HCT116 (cell line): ENCODE measurements at regions not wholly inside any gene's neighbourhood (a gene's known extent, or its start where the extent isn't known, plus 50 kb on each side); places are given as distances from the start of the nearest gene placed in this dataset.

Source experiments
- ATAC-seq: fragments of 200-7000 bp; cut with Tn5 transposase; 2 replicates; pipeline ENCODE4 v1.9.1; 2020; ENCODE audit warnings: mild to moderate bottlenecking, moderate library complexity
- BruUV-seq: library from RNA; stranded (reverse); fragments of 400-500 nt; replicated peaks from 2 replicates; lab custom pipeline; 2021; lab: Mats Ljungman, UMichigan
- CTCF ChIA-PET: fragments of 300-600 bp; sonication (Branson Sonifier 250); formaldehyde crosslinking; loops from one replicate; lab custom pipeline; 2021; ENCODE audit warnings: antibody characterized with exemption; lab: Charles Lee
- POLR2A ChIA-PET: fragments of 300-600, 350-600 bp; sonication (Branson Sonifier 250); formaldehyde crosslinking; loops from one replicate; lab custom pipeline; 2021; ENCODE audit warnings: antibody characterized with exemption; lab: Charles Lee
- RAD21 ChIA-PET, 2 experiments: fragments of 300-600 bp; sonication (Branson Sonifier 250); formaldehyde crosslinking; loops; one replicate each; lab custom pipeline; 2023; ENCODE audit warnings: low total read pairs in 2 of 2; ENCODE audit not compliant: uncharacterized antibody in 2 of 2, unreplicated experiment in 2 of 2, low non-redundant PET in 1 of 2; lab: Charles Lee
- DNase-seq: peaks from one replicate; pipeline ENCODE4 v3.0.0-alpha.2; 2010; ENCODE audit warnings: low read depth, low spot score
- H2AFZ ChIP-seq: fragments of 200-600 bp; shearing (Covaris generic), sonication (generic); 2 replicates; pipeline ENCODE4 v1.6.1; 2017; ENCODE audit warnings: low read depth, mixed run types, mixed read lengths, antibody characterized with exemption, low read length; ENCODE audit not compliant: poor library complexity, severe bottlenecking
- H3K27ac ChIP-seq: 2 replicates; pipeline ENCODE4 v1.5.1; 2012; ENCODE audit warnings: low read depth, low read length
- H3K27me3 ChIP-seq: fragments of 200-600 bp; sonication (generic); 2 replicates; pipeline ENCODE4 v1.6.1; 2016; ENCODE audit warnings: mixed run types, low read length, mixed read lengths; ENCODE audit not compliant: insufficient read depth
- H3K36me3 ChIP-seq, 2 experiments: fragments of 200-500 bp in 1 of 2; fragments of 200-600 bp in 1 of 2; sonication (Bioruptor generic) in 1 of 2; sonication (generic) in 1 of 2; 2 replicates each; pipeline versions ENCODE4 v1.5.1 to v1.6.1; 2014 to 2016; ENCODE audit warnings: low read length in 2 of 2, inconsistent platforms in 1 of 2, mixed read lengths in 1 of 2, mixed run types in 1 of 2; ENCODE audit not compliant: insufficient read depth in 2 of 2, control insufficient read depth in 1 of 2
- H3K4me1 ChIP-seq, 2 experiments: fragments of 200-600 bp in 1 of 2; sonication (generic) in 1 of 2; 2 replicates each; pipeline versions ENCODE4 v1.5.1 to v1.6.1; 2012 to 2017; ENCODE audit warnings: low read length in 2 of 2, inconsistent platforms in 1 of 2, mild to moderate bottlenecking in 1 of 2, mixed read lengths in 1 of 2, mixed run types in 1 of 2, moderate library complexity in 1 of 2; ENCODE audit not compliant: insufficient read depth in 2 of 2, control insufficient read depth in 1 of 2
- H3K4me2 ChIP-seq: fragments of 200-600 bp; sonication (generic); 2 replicates; pipeline ENCODE4 v1.6.1; 2017; ENCODE audit warnings: mixed run types, low read length, mixed read lengths
- H3K4me3 ChIP-seq, 2 experiments: fragments of 200-600 bp in 1 of 2; sonication (generic) in 1 of 2; replicated peaks in 1 of 2; 2 replicates each; pipeline ENCODE4 v1.5.1; 2011 to 2016; ENCODE audit warnings: low read length in 2 of 2, control low read depth in 1 of 2, low read depth in 1 of 2, mild to moderate bottlenecking in 1 of 2, mixed read lengths in 1 of 2, mixed run types in 1 of 2
- H3K79me2 ChIP-seq: fragments of 200-600 bp; sonication (generic); 2 replicates; pipeline ENCODE4 v1.6.1; 2017; ENCODE audit warnings: mild to moderate bottlenecking, mixed run types, low read length, moderate library complexity, mixed read lengths; ENCODE audit not compliant: insufficient read depth
- H3K9ac ChIP-seq: fragments of 200-600 bp; sonication (generic); 2 replicates; pipeline ENCODE4 v1.6.1; 2016; ENCODE audit warnings: low read length, mixed read lengths
- H3K9me2 ChIP-seq: fragments of 200-600 bp; sonication (generic), shearing (Covaris generic); 2 replicates; pipeline ENCODE4 v1.6.1; 2017; ENCODE audit warnings: mixed run types, mild to moderate bottlenecking, moderate library complexity; ENCODE audit not compliant: insufficient read depth
- H3K9me3 ChIP-seq, 2 experiments: fragments of 200-500 bp in 1 of 2; fragments of 200-600 bp in 1 of 2; sonication (Bioruptor generic) in 1 of 2; sonication (generic) in 1 of 2; 2 replicates each; pipeline ENCODE4 v1.6.1; 2014 to 2017; ENCODE audit warnings: low read length in 2 of 2, mixed read lengths in 2 of 2, inconsistent platforms in 1 of 2, low read depth in 1 of 2, mild to moderate bottlenecking in 1 of 2, mixed run types in 1 of 2, moderate library complexity in 1 of 2; ENCODE audit not compliant: control insufficient read depth in 1 of 2, insufficient read depth in 1 of 2
- H4K20me1 ChIP-seq: fragments of 200-600 bp; sonication (generic), shearing (Covaris generic); 2 replicates; pipeline ENCODE4 v1.6.1; 2017; ENCODE audit warnings: mixed run types, mild to moderate bottlenecking, moderate library complexity; ENCODE audit not compliant: insufficient read depth
- CEBPB ChIP-seq: IDR thresholded peaks from 2 replicates; pipeline ENCODE4 v1.6.1; 2012; ENCODE audit warnings: low read depth
- EGR1 ChIP-seq: IDR thresholded peaks from 2 replicates; pipeline ENCODE4 v1.6.1; 2012; ENCODE audit warnings: low read depth
- ELF1 ChIP-seq: IDR thresholded peaks from 2 replicates; pipeline ENCODE4 v1.6.1; 2012; ENCODE audit warnings: low read depth, borderline replicate concordance
- EZH2 ChIP-seq: fragments of 200-600 bp; sonication (generic); IDR thresholded peaks from 2 replicates; pipeline ENCODE4 v1.6.1; 2017; ENCODE audit warnings: antibody characterized with exemption, mixed run types
- EZH2phosphoT487 ChIP-seq: fragments of 200-600 bp; IDR thresholded peaks from 2 replicates; pipeline ENCODE4 v1.6.1; 2018; ENCODE audit warnings: antibody characterized with exemption, borderline replicate concordance
- POLR2A ChIP-seq: IDR thresholded peaks from 2 replicates; pipeline ENCODE4 v1.7.0; 2011; ENCODE audit warnings: borderline replicate concordance; ENCODE audit not compliant: insufficient read depth, insufficient read length; ENCODE audit errors: extremely low read depth
- POLR2AphosphoS5 ChIP-seq: IDR thresholded peaks from 2 replicates; pipeline ENCODE4 v1.6.1; 2011; ENCODE audit warnings: mild to moderate bottlenecking, low read depth, low read length, moderate library complexity
- SIN3A ChIP-seq: IDR thresholded peaks from 2 replicates; pipeline ENCODE4 v1.6.1; 2012; ENCODE audit warnings: low read depth
- SP1 ChIP-seq: IDR thresholded peaks from 2 replicates; pipeline ENCODE4 v1.6.1; 2012; ENCODE audit warnings: low read depth
- SRF ChIP-seq: IDR thresholded peaks from 2 replicates; pipeline ENCODE4 v1.6.1; 2012; ENCODE audit warnings: low read depth
- TCF7L2 ChIP-seq: IDR thresholded peaks from 2 replicates; pipeline ENCODE4 v1.7.0; 2011; ENCODE audit warnings: borderline replicate concordance, inconsistent platforms; ENCODE audit not compliant: insufficient read depth, insufficient read length; ENCODE audit errors: extremely low read depth
- YY1 ChIP-seq: IDR thresholded peaks from 2 replicates; pipeline ENCODE4 v1.6.1; 2011; ENCODE audit warnings: low read length, low read depth, moderate library complexity, mild to moderate bottlenecking; ENCODE audit not compliant: insufficient replicate concordance; ENCODE audit errors: extremely low read depth
- ZFX ChIP-seq: fragments of 450-650 bp; IDR thresholded peaks from 2 replicates; pipeline ENCODE4 v1.6.1; 2017
- intact Hi-C: fragments of 100-400 bp; cut with micrococcal nuclease; formaldehyde crosslinking; loops from 2 replicates; pipeline ENCODE4 v1.10.0; 2022
- TF ChIP-seq, protein P1 (sequence below): IDR thresholded peaks from 2 replicates; pipeline ENCODE4 v1.6.1; 2012; ENCODE audit warnings: low read depth
- TF ChIP-seq, protein P2 (sequence below): IDR thresholded peaks from 2 replicates; pipeline ENCODE4 v1.6.1; 2012
- TF ChIP-seq, protein P3 (sequence below): IDR thresholded peaks from 2 replicates; pipeline ENCODE4 v1.6.1; 2012
- TF ChIP-seq, protein P4 (sequence below), 3 experiments: fragments of 200-600 bp in 1 of 3; sonication (generic) in 1 of 3; IDR thresholded peaks in 2 of 3; conservative IDR thresholded peaks in 1 of 3; 2 replicates each; pipeline ENCODE4 v1.5.1; 2012 to 2017; ENCODE audit warnings: low read depth in 2 of 3, low read length in 2 of 3, antibody characterized with exemption in 1 of 3, borderline replicate concordance in 1 of 3, control low read depth in 1 of 3, mild to moderate bottlenecking in 1 of 3, mixed read lengths in 1 of 3, mixed run types in 1 of 3, moderate library complexity in 1 of 3; ENCODE audit not compliant: insufficient read depth in 1 of 3

DNA sequence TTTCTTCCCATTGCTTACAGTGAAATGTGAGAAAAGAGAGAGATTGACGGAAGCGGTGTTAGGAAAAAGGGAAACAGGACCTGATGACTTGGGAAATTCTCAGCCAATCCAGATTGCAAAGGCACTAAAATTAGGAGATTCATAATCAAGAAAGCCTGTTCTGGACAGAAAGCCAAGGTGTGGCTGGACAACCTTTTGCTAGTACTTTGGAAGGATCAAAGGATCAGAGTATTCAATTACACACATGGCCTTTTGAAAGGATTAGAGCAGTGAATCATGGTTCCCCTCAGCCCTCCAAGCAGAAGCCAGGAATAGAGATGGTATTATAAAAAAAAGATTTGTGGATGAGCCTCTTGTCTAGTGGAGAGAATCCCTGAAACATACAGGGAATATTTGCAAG lies 669.8 kb upstream of the ADAMTS5 start:
- H3K4me1 ChIP-seq: no peaks in the 10 kb centered on the region
- intact Hi-C loops: no loop called here
- H3K4me2 ChIP-seq: no peak overlapping the region
- H3K27me3 ChIP-seq: no peaks in the 10 kb centered on the region
- RAD21 ChIA-PET: no interaction called here
- BruUV-seq: no TSS peak
- peaks cover 12 to 37% of the 10 kb centered on the region in 2 experiments for H3K9me3 ChIP-seq
- H3K4me3 ChIP-seq: no peak overlapping the region
- H3K79me2 ChIP-seq: no peaks in the 10 kb centered on the region
- CTCF ChIA-PET: no interaction called here
- ATAC-seq (no peak), DNase-seq (no peak)
- H3K9me2 ChIP-seq: no peaks in the 10 kb centered on the region
- no peak overlapping the region for H3K27ac ChIP-seq
- no peaks in the 10 kb centered on the region for H3K36me3 ChIP-seq
- POLR2A ChIA-PET: no interaction called here
- no peak overlapping the region for H3K9ac ChIP-seq
- H2AFZ ChIP-seq: no peak overlapping the region
- no peaks in the 10 kb centered on the region for H4K20me1 ChIP-seq
- no peak for TF ChIP-seq EZH2phosphoT487

DNA sequence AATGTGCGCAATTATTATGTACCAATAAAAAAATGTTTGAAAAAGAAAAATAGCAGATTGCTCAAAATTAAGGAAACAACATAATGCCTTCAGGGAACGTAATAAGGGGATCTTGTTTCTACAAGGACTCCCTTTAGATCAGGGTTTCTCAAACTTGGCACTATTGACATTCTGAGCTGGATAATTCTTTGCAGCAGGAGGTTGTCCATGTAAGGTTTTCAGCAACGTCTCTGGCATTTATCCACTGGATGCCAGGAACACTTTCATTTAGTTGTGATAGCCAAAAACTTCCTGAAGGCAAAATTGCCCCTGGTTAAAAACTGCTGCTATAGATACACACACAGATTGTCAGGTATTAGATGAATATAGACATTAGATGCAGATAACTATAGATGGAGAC lies 666.7 kb upstream of the ADAMTS5 start:
- peaks cover 13 to 39% of the 10 kb centered on the region in 2 experiments for H3K9me3 ChIP-seq
- no peaks in the 10 kb centered on the region for H3K4me1 ChIP-seq
- BruUV-seq: no TSS peak
- DNase-seq (no peak), ATAC-seq (no peak)
- no peaks in the 10 kb centered on the region for H3K9me2 ChIP-seq
- no peak overlapping the region for H2AFZ ChIP-seq
- H4K20me1 ChIP-seq: no peaks in the 10 kb centered on the region
- intact Hi-C loops: no loop called here
- H3K27me3 ChIP-seq: no peaks in the 10 kb centered on the region
- ChIA-PET RAD21 (no interaction called here), POLR2A (no interaction called here), CTCF (no interaction called here)
- H3K4me2 ChIP-seq: no peak overlapping the region
- no peaks in the 10 kb centered on the region for H3K36me3 ChIP-seq
- H3K9ac ChIP-seq: no peak overlapping the region
- no peak overlapping the region for H3K27ac ChIP-seq
- no peaks in the 10 kb centered on the region for H3K79me2 ChIP-seq
- no peak overlapping the region for H3K4me3 ChIP-seq
- TF ChIP-seq, protein P1, sequence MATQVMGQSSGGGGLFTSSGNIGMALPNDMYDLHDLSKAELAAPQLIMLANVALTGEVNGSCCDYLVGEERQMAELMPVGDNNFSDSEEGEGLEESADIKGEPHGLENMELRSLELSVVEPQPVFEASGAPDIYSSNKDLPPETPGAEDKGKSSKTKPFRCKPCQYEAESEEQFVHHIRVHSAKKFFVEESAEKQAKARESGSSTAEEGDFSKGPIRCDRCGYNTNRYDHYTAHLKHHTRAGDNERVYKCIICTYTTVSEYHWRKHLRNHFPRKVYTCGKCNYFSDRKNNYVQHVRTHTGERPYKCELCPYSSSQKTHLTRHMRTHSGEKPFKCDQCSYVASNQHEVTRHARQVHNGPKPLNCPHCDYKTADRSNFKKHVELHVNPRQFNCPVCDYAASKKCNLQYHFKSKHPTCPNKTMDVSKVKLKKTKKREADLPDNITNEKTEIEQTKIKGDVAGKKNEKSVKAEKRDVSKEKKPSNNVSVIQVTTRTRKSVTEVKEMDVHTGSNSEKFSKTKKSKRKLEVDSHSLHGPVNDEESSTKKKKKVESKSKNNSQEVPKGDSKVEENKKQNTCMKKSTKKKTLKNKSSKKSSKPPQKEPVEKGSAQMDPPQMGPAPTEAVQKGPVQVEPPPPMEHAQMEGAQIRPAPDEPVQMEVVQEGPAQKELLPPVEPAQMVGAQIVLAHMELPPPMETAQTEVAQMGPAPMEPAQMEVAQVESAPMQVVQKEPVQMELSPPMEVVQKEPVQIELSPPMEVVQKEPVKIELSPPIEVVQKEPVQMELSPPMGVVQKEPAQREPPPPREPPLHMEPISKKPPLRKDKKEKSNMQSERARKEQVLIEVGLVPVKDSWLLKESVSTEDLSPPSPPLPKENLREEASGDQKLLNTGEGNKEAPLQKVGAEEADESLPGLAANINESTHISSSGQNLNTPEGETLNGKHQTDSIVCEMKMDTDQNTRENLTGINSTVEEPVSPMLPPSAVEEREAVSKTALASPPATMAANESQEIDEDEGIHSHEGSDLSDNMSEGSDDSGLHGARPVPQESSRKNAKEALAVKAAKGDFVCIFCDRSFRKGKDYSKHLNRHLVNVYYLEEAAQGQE: no peak
- TF ChIP-seq TCF7L2 (no peak), POLR2A (no peak), EGR1 (no peak), ZFX (no peak), POLR2AphosphoS5 (no peak), SP1 (no peak), EZH2phosphoT487 (no peak), SRF (no peak), ELF1 (no peak), EZH2 (no peak), CEBPB (no peak), YY1 (no peak), SIN3A (no peak)
- TF ChIP-seq, protein P2, sequence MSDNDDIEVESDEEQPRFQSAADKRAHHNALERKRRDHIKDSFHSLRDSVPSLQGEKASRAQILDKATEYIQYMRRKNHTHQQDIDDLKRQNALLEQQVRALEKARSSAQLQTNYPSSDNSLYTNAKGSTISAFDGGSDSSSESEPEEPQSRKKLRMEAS: no peak
- TF ChIP-seq, protein P3, sequence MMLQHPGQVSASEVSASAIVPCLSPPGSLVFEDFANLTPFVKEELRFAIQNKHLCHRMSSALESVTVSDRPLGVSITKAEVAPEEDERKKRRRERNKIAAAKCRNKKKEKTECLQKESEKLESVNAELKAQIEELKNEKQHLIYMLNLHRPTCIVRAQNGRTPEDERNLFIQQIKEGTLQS: no peak
- TF ChIP-seq, protein P4, sequence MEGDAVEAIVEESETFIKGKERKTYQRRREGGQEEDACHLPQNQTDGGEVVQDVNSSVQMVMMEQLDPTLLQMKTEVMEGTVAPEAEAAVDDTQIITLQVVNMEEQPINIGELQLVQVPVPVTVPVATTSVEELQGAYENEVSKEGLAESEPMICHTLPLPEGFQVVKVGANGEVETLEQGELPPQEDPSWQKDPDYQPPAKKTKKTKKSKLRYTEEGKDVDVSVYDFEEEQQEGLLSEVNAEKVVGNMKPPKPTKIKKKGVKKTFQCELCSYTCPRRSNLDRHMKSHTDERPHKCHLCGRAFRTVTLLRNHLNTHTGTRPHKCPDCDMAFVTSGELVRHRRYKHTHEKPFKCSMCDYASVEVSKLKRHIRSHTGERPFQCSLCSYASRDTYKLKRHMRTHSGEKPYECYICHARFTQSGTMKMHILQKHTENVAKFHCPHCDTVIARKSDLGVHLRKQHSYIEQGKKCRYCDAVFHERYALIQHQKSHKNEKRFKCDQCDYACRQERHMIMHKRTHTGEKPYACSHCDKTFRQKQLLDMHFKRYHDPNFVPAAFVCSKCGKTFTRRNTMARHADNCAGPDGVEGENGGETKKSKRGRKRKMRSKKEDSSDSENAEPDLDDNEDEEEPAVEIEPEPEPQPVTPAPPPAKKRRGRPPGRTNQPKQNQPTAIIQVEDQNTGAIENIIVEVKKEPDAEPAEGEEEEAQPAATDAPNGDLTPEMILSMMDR (IDR thresholded peaks at IDR 0.05 in 2 of 3, conservative IDR thresholded peaks at IDR 0.05 in 1 of 3; ENCODE audit: borderline replicate concordance in 1 of 3, insufficient read depth in 1 of 3, low read depth in 2 of 3, low read length in 2 of 3): no peak
